HepG2 (cell line): ENCODE measurements at regions not wholly inside any gene's neighbourhood (a gene's known extent, or its start where the extent isn't known, plus 50 kb on each side); places are given as distances from the start of the nearest gene placed in this dataset.

Source experiments
- CENPT ChIP-seq: sonication (generic); formaldehyde crosslinking; IDR thresholded peaks from 2 replicates; pipeline ENCODE4 v1.8.0; 2022; ENCODE audit warnings: low read depth, mild to moderate bottlenecking, moderate library complexity, missing genetic modification reagents
- EHMT2 ChIP-seq: fragments of 200-600 bp; sonication (generic); IDR thresholded peaks from 2 replicates; pipeline ENCODE4 v1.7.0; 2017; ENCODE audit warnings: antibody characterized with exemption, low read depth, low read length, borderline replicate concordance
- EZH2 ChIP-seq: conservative IDR thresholded peaks from 2 replicates; pipeline ENCODE4 v1.6.1; 2012; ENCODE audit warnings: mild to moderate bottlenecking, low read depth, low read length, moderate library complexity
- FOXK2 ChIP-seq: fragments of 450-650 bp; IDR thresholded peaks from 2 replicates; pipeline ENCODE4 v1.6.1; 2016
- MXD4 ChIP-seq: IDR thresholded peaks from 2 replicates; pipeline ENCODE4 v1.6.1; 2016; ENCODE audit warnings: mild to moderate bottlenecking, missing biosample characterization, missing genetic modification reagents
- POLR2AphosphoS5 ChIP-seq: IDR thresholded peaks from 2 replicates; pipeline ENCODE4 v1.6.1; 2012; ENCODE audit warnings: low read depth, low read length
- RAD21 ChIP-seq: fragments of 450-650 bp; formaldehyde crosslinking; IDR thresholded peaks from 2 replicates; pipeline ENCODE4 v1.5.0; 2020; ENCODE audit warnings: mild to moderate bottlenecking
- RAD51 ChIP-seq: fragments of 450-650 bp; IDR thresholded peaks from 2 replicates; pipeline ENCODE4 v1.6.1; 2016; ENCODE audit warnings: borderline replicate concordance
- REST ChIP-seq, 2 experiments: IDR thresholded peaks; 2 replicates each; pipeline ENCODE4 v1.6.1; 2011 to 2012; ENCODE audit warnings: low read length in 2 of 2, borderline replicate concordance in 1 of 2, low read depth in 1 of 2, mild to moderate bottlenecking in 1 of 2, moderate library complexity in 1 of 2
- SP2 ChIP-seq: sonication (generic); formaldehyde crosslinking; IDR thresholded peaks from 2 replicates; pipeline ENCODE4 v1.5.1; 2020; ENCODE audit warnings: mild to moderate bottlenecking, missing genetic modification reagents
- TAF1 ChIP-seq: sonication (generic); formaldehyde crosslinking; IDR thresholded peaks from 2 replicates; pipeline ENCODE4 v1.4.0; 2020; ENCODE audit warnings: missing genetic modification reagents
- TP53 ChIP-seq: sonication (generic); formaldehyde crosslinking; conservative IDR thresholded peaks from 2 replicates; pipeline ENCODE4 v1.4.0; 2020; ENCODE audit warnings: missing genetic modification reagents
- ZMAT3 ChIP-seq: sonication (generic); formaldehyde crosslinking; conservative IDR thresholded peaks from 2 replicates; pipeline ENCODE4 v1.7.0; 2021; ENCODE audit warnings: missing genetic modification reagents
- ZNF557 ChIP-seq: sonication (generic); formaldehyde crosslinking; IDR thresholded peaks from 2 replicates; pipeline ENCODE4 v1.4.0; 2020; ENCODE audit warnings: missing genetic modification reagents

DNA sequence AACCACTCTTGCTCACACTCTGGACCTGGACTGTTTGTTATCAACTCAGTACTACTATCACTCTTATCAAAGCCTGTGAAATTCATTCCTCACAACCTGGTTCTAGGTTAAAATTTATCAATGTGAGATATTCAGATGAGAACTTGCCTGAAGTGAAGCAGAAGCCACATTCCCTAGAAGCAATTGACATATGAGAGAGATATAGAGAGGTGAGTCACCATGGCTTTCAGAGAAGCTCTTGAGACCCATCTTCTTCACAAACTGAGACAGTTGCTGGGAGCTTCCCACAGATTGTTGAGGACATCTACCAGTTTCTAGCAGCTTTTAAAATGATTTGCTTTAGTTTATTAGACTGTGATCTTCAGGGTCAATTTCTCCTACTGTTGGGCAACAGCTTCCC, 316.9 kb upstream of the TET2 start:
- no peak for TF ChIP-seq CENPT (CRISPR knock-in tag)
- no peak for TF ChIP-seq ZNF557 (CRISPR knock-in tag)
- no peak for TF ChIP-seq EHMT2
- no peak for TF ChIP-seq TAF1 (CRISPR knock-in tag)
- no peak for TF ChIP-seq MXD4
- TF ChIP-seq SP2 (CRISPR knock-in tag) = no peak
- TF ChIP-seq RAD21 (CRISPR knock-in tag) = no peak
- no peak for TF ChIP-seq RAD51
- TF ChIP-seq TP53 = no peak
- no peak for TF ChIP-seq EZH2
- TF ChIP-seq FOXK2 = no peak
- no peak for TF ChIP-seq POLR2AphosphoS5
- TF ChIP-seq ZMAT3 (CRISPR knock-in tag) = no peak
- no peak for TF ChIP-seq REST (IDR thresholded peaks at IDR 0.05; ENCODE audit: borderline replicate concordance in 1 of 2, low read depth in 1 of 2, low read length in 2 of 2)
